ENCODE measurements at regions not wholly inside any gene's neighbourhood (a gene's known extent, or its start where the extent isn't known, plus 50 kb on each side); places are given as distances from the start of the nearest gene placed in this dataset.

DNA sequence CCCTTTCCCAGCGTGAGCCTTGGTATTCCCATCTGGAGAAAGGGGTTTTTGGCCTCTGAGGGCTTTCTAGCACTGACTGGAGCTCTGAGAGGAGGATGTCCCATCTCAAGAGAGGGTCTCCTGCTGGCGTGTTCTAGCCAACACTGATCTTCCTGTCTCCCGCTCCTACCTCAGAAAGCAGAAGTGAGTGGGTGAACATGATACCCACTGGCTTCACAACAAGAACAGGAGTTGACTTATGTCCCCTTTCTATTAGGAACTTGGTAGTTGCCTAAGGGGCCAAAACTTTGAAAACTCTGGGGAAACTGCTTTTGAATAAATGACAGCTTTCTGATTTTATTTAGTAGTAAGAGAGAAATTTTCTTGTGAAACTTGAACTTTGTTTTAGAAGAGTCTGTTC lies 113.1 kb upstream of the ADCY1 start:
- Histone ChIP-seq H3K4me2 (ENCODE audit: insufficient read depth, insufficient read length, low read length) (no peak overlapping the region), H3K56ac (ENCODE audit: insufficient read length, low read depth, low read length) (no peak overlapping the region), H3K9me3 (ENCODE audit: control insufficient read depth, low read depth, low read length) (no peaks in the 10 kb centered on the region), H3K79me2 (ENCODE audit: insufficient read depth, low read length) (no peaks in the 10 kb centered on the region), H3K4ac (ENCODE audit: low read depth, low read length) (no peak overlapping the region), H2BK5ac (ENCODE audit: insufficient read length, low read length) (no peak overlapping the region), H3K27me3 (ENCODE audit: insufficient read depth, low read length) (no peaks in the 10 kb centered on the region), H2BK15ac (ENCODE audit: low read depth, low read length) (no peak overlapping the region), H3K18ac (ENCODE audit: insufficient read length, low read depth, low read length) (no peak overlapping the region), H3K14ac (ENCODE audit: insufficient read depth, low read length) (no peak overlapping the region), H3K27ac (ENCODE audit: insufficient read length, low read depth, low read length) (no peak overlapping the region), H3K79me1 (ENCODE audit: insufficient read depth, low read depth, low read length, poor library complexity, severe bottlenecking) (no peaks in the 10 kb centered on the region), H4K8ac (replicated peaks; ENCODE audit: insufficient read length, low read depth, low read length) (no peak overlapping the region), H4K20me1 (ENCODE audit: control insufficient read depth, insufficient read depth, insufficient read length) (no peaks in the 10 kb centered on the region), H2AFZ (ENCODE audit: low read length) (no peak overlapping the region), H2BK12ac (ENCODE audit: insufficient read length, low read depth, low read length) (no peak overlapping the region), H3K4me1 (ENCODE audit: insufficient read depth, low read length) (no peaks in the 10 kb centered on the region), H2BK20ac (ENCODE audit: low read depth, low read length, poor library complexity, severe bottlenecking) (no peak overlapping the region), H4K5ac (ENCODE audit: insufficient read length, low read depth, low read length) (no peak overlapping the region), H3K9ac (ENCODE audit: extremely low read depth, insufficient read length, low read length) (no peak overlapping the region), H4K91ac (ENCODE audit: insufficient read length, low read depth, low read length) (no peak overlapping the region), H2AK5ac (ENCODE audit: insufficient read length, low read length) (no peak overlapping the region), H3T11ph (ENCODE audit: low read length) (no peak overlapping the region), H3K23me2 (ENCODE audit: insufficient read length, low read depth, low read length, poor library complexity, severe bottlenecking) (no peaks in the 10 kb centered on the region), H2BK120ac (ENCODE audit: low read depth, low read length, poor library complexity, severe bottlenecking) (no peak overlapping the region), H3K23ac (ENCODE audit: insufficient read length, low read depth, low read length) (no peak overlapping the region)
- no peak for TF ChIP-seq CTCF (conservative IDR thresholded peaks at IDR 0.05)
- Mint-ChIP-seq H3K27ac (no peak overlapping the region), H3K9me3 (peaks cover 8 to 14% of the 10 kb centered on the region in 2 experiments; a peak in 3 of 5 replicates), H3K4me3 (no peak overlapping the region), H3K27me3 (ENCODE audit: low read depth) (peaks cover 1% of the 10 kb centered on the region; the same call in 1 of the 2 replicates), H3K4me1 (0 out of 4 replicates have a peak, but pooled peaks cover 0 to 2% of the 10 kb centered on the region in 2 experiments), H3K36me3 (ENCODE audit: insufficient read depth in 1 of 3, low read depth in 3 of 3) (no peaks in the 10 kb centered on the region; a peak in 2 of 7 replicates)
- no peak for DNase-seq
- WGBS (ENCODE audit: extremely low coverage, insufficient read length, low lambda C conversion rate): no CpG with 5 or more reads among the region's 3 CpGs
